NCI-H2029 (cell line): ENCODE measurements at regions not wholly inside any gene's neighbourhood (a gene's known extent, or its start where the extent isn't known, plus 50 kb on each side); places are given as distances from the start of the nearest gene placed in this dataset.

Experiments used
- DNase-seq: peaks from one replicate; lab custom pipeline; 2025; lab: John Stamatoyannopoulos, UW

DNA sequence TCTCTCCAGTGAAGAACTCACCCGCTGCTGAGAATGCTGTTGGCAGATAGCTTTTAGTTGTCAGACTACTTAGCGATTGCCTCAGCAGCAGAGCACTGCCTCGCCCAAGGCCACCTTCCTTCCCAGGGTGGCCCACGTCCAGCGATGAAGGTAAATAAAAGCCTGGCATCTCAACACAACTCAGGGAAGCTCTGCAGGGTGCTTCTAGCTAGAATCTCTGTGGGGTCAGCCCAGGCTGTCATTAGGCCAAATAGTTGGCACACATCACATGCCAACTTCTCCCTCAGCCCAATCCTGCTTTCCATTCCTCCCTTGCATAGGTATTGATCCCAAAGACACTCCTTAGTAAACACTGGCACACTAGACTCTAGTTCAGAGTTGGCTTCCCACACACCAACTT lies 368.1 kb upstream of the TMTC1 start:
- DNase-seq = peak; percentile 16

DNA sequence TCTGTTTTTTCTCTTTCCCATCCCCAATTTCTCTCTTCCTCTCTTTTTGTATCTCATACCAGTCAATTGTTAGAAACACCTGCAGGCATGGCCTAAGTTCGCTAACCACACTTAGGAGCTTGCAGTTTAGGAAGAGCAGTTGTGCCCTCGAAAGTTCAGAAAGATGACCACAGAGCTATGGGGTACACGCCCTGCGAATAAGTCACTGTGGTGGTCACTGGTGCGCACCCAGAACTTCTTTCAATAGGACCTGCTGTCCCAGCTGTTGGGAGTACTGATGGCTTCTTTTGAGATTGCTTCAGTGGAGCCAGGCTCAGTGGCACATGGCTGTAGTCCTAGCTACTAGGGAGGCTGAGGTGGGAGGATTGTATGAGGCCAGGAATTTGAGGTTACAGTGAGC lies 362.8 kb upstream of the TMTC1 start:
- DNase-seq = no peak

DNA sequence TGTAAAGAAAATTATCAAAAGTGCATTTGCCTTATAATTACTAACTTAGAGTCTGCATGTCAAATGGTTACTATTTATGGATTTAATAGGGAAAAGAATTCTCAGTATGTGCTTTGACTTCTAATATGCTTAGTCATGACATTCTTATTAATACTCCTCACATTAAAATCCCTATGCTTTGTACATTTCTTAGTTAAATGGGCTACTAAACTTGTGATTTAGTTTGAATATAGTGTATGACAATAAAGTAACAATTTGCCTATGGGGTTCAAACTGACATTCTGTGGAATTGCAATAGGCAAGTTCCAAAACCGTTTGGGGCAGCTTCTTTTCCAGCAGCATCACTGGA lies 361.9 kb upstream of the TMTC1 start:
- no peak for DNase-seq

DNA sequence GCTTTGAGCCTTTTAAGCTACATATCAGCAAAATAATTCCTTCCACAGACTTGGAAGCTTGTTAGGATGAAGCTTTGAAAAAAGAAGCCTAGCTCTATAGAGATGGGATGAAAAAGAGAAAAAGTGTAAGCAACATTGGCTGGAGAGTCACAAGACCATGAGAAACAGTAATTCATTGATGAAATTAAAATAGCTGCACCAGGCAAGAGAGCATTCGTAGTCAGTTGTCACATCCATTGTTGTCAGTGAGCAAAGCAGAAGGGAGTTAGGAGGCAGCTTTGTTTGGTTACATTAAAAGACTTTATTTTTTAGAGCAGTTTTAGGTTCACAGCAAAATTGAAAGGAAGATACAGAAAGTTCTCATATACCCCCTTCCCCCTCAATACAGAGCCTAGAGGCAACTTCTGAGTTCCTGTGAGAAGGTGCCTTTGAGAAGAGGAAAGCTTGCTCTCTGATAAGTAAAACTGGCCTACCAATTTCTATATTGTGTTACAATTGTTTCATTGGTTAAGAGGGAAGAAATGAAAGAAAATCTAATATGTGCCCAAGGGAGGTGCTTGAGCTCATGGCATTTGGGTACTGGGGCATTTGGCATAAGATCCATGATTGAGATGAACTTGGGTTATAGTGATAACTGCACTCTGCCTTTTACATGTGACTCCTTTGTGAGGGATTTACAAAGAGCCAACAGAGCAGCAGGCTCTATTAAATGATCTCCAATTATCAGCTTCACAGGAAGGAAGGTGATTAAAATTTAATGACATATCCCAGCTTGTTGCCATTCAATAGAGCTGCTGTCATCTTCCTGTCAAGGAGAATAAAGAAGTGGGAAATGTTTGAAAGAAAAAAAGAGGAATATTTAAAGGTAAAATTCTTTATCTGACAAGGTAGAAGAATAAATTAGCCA lies 361.3 kb upstream of the TMTC1 start:
- no peak for DNase-seq

DNA sequence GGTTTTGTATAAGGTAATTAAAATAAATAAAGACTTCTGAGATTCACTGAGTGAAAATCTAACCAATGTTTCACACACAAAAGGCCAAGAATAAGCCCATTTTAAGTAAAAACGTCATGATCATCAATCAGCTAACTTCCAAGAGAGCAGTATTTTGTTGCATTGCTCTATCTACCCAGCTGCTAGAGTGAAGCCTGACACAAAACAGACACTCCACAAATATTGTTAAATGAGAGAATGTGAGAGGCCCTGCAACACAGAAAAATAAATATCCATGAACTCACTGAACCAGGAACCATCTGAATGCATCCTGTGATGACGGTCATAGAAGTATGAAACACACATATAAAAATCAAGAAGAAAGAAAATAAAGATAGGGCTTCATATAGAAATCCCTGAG lies 358.6 kb upstream of the TMTC1 start:
- no peak for DNase-seq

DNA sequence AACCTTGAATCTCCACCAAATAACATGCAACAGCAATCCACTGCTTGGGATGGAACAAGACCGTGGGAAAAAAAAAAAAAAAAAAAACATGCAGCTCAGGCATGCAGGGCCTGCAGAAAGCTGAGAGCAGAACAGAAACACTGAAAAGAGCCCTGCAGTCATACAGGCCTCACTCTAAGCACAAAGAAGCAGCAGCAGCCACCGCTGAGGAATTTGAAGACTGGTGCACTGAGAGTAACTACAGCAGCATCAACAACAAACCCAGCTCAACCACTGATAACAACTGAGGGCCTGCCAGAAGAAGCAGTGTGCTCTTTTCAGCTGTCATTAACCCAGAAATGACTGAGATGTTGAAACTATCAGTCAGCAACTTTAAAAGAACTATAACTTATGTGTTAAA lies 354.7 kb upstream of the TMTC1 start:
- no peak for DNase-seq

DNA sequence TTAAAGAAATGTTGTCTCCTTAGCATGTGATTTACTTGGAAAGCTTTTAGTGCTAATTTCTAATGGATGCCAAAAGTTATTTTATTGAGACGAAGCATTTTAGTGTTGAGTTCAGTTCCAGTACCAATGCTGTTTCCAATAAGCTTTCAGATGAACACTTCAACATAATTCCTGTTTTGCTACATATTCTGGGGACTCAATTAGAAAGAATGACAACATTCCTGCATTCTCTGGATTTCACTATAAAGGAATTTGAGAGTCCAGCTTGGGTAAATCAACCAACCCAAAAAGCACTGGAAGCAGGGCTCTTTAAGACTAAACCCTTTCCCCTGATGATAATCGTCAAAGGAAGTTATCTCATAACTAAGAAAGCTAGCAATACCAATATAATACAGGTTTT lies 353.0 kb upstream of the TMTC1 start:
- no peak for DNase-seq

DNA sequence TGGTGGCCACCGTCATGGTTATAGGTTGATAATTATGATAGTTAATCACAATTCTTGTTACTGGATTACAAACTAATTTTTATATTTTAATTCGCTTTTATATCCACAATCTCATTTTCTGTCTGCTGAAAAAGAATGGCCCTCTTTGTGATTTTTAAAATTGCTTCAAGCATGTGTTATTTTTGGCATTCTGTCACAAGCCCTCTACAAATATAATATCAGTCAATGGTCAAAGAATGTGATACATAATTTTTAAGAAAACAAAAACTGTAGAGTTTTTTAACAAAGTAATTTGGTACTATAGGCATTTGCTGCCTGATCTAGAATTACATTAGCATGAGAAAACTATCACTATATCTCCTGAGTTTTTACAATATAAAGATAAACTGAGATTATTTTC lies 352.0 kb upstream of the TMTC1 start:
- no peak for DNase-seq

DNA sequence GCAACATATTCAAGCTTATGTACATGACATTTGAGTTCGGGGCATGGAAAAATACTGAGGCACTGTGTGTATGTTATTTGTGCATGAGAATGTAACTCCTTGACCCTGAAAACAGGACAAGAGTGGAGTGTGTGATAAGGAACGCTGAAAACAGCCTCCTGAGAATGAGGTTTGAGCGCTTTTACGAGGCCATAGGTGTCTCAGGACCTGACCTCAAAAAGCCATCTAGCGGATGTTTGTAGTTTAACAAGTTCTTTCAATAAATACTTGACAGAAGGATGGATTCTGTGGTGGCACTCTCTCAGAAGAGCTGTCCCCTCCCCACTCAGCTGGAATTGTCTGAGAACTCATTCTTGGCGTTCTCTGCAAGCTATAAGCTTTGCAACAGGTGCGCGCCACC lies 350.5 kb upstream of the TMTC1 start:
- peak; percentile 13 for DNase-seq

DNA sequence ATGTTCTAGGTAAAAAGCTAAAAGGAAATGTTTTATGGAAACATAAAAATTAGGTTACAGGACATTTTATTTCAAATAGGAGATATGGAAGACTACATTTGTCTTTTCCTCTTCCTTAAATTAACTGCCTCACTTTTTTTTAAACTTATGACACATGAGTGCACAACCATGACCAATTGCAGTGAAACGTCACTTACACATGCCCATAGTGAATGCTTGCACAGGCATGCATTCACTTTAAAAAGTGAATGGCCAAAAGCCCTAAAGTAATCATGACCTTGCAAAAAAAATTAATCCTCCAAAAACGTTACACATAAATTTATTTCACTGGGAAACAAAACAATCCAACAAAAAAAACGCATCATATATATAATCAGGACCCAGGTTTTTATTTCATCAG lies 343.2 kb upstream of the TMTC1 start:
- DNase-seq = no peak

DNA sequence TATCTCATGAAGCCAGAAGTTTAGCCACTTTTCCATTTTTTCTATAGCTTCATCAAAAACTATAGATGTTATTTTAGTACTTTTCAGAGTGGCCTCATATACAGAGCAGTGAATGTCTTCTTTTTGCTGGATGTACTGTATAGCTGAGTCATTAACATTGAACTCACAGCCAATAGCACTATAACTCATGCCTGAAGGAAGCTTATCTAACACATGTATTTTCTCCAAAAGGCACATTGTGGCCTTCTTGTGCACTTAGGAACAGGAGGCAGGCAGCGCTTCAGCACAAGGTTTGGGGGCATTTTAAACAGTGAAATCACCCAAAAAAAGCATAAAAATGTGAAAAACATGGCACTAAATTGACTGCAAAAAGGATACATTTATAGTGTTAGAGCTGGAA lies 336.8 kb upstream of the TMTC1 start:
- DNase-seq = no peak

DNA sequence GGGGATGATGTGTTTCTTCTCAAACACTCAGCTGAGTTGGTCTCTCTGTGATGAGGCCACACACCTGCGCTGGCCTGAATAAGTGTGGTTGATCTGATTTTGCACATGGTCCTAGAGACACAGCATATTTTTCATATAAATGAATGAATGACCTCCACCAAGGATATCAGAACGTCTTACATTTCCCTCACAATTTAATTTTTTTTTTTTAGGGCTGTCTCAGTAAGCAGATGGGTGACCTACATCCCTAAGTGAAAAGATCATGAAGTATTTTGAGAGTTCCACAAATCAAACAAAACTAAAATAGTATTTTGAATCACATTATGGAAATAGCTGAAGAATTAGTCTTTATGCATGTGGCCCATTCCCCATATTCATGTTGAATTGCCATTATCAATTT lies 333.7 kb upstream of the TMTC1 start:
- DNase-seq = no peak

DNA sequence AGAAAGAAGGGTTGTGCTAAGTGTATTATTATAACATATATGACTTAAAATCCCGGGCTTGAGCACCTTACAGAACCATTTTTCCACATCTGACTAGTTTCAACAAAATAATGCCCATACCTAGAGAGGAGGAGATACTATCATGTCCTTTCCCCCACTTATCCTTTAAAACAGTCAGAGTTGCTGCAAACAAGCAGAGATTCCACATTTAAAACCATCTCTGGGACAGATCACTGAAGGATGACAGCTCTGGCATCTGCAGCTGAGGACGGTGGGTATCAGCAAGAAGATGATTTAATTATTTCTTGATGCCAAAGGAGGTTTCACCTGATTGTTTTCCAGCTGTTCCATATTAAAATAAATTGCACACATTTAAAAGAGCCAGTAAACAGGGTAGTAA lies 328.0 kb upstream of the TMTC1 start:
- no peak for DNase-seq

DNA sequence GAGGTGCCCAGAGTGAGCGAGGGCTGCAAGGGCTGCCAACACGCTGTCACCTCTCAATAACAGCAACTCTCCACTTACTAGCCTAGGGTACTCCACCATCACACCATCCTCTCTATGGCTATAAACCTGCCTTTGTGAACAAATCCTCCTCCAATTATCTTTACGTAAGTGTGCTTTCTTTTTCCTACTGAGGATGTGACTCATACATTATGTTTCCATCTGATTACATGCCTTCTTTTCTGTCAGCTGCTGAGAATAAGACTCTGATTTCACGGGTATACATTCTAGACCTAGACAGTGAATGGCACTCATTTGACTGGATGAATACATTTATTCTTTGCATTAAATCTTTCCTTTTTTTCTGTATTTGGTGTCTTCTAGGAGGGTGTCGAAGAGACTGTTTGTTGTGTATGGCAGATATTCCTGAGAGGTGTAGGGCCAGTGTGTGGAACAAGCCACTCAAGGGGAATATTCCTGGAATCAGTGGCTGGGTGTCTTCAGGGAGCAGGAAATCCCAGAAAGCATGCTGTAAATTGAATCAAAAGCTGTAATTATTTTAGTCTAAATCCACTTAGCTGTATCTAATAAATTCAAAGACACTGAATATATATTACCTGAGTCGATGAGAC lies 327.3 kb upstream of the TMTC1 start:
- DNase-seq = no peak

DNA sequence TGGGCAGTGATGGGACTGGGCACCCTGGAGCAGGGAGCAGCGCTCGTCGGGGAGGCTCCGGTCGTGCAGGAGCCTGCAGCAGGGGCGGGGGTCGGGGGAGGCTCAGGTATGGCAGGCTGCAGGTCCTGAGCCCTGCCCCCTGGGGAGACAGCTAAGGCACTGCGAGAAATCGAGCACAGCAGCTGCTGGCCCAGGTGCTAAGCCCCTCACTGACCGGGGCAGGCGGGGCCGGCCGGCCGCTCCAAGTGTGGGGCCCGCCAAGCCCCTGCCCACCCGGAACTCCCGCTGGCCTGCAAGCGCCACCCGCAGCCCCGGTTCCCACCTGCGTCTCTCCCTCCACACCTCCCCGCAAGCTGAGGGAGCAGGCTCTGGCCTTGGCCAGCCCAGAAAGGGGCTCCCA lies 326.8 kb upstream of the TMTC1 start:
- no peak for DNase-seq

DNA sequence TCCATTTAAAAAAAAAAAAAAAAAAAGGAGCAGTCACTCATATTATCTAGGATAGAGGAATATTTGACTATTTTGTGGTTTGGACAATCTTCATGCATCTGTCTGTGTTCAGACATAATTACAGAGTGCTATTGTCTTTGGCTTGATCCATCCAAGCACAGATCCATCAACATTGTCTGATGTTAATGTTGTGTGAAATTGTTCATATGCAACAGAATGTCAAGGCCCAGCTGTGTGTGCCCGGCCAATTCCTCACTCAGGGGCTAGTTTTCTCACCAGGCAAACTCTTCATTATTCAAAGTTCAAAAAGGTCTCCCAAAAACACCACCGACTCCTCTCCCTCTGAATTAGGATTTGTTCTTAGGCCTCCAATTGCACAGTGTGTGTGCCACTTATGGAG lies 324.9 kb upstream of the TMTC1 start:
- no peak for DNase-seq

DNA sequence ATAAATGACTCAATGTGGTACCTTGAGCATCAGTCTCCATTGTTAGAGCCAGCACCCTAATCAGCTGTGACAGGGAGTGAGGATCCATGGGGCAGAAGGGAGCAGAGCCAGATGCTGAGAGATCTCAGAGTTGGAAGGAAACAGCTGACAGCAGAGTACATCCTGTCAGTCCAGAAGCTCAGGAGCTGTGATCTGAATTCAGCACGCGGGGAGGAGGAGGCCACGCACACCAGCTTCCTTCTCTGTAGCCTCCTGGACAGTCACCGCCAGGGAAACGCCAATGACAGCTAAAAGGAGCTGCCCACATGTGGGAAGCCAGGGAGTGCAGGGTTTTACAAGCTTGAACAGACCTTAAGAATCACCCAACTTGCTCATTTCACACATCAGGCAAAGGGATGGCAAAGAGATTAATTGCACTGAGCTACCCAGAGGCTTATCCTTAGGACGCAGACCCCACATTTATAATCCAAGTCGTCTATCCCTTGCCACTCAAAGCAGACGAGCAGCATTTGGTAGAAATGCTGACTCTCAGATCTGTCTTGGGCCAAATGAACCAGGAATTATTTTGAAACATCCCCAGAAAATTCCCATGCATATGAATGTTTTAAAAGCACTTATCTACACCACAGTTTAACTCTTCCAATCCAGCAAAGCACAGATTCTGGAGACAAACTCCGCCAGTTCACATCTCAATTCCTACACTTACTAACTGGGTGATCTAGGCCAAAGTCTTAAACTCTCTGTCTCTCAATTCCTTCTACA lies 322.6 kb upstream of the TMTC1 start:
- no peak for DNase-seq

DNA sequence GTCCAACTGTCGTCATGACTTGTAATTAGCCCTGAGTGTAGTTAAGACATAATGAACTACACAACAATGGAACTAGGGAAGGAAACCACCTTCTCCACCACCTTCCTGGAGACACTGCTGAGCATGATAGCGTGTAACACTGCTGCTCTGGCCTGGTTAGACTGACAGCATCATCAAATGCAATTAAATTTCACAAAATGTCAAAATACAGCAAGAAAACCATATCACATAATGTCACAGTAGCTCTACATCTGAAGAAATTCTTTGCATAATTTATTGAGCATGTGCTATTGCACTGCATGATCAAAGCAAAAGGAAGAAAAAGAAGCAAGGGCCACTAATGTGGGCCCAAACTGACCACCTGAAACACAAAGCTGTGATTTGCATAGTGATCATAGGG lies 321.8 kb upstream of the TMTC1 start:
- no peak for DNase-seq

DNA sequence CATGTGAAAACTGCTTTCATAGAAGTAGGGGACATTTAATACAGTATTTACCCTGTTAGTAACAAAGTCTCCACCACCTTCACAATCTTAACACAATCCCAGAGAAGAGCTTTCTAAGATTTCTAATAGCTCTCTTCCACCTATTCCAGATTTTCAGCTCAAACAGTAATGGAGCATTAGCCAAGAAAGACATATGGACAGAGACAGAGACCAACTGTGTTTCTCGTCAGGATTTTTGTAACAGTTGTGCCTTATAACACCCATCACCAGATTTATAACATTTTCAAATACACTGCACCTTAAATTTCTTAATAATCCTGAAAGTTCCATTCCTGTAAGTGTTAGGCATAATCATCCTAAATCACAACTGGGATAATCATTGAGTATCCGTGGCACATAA lies 321.2 kb upstream of the TMTC1 start:
- no peak for DNase-seq

DNA sequence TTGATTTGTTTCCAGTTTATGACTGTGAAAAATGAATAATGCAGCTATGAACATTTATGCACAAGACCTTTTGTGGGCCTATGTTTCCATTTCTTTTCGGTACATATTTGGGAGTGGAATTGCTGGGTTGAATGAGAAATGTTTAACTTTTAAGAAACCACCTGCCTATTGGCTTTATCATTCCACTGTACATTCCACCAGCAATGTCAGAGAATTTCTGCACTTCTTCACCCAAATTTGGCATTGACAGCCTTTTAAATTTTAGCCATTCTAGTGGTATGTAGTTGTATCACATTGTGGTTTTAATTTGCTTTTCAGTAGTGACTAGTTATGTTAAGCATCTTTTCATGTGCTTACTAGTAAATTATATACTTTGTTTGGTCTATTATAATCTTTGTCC lies 317.0 kb upstream of the TMTC1 start:
- no peak for DNase-seq

DNA sequence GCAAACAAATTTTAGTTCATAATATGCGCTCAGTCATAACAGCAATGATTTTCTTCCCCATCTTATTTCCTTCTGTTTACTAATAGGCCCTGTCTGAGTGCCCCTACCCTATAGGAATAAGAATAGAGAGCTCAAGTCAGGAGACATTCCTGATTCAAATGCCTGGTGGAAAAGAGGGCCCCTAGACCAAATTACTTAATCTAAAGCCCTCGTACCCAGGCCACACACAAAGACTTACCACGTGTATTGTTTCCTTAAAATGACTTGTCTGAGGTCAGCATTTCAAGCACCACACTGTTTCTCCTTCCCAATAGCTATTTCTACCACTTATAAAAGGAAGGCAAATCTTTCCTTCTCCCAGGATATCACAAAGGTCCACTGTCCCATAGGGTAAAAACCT lies 314.9 kb upstream of the TMTC1 start:
- no peak for DNase-seq

DNA sequence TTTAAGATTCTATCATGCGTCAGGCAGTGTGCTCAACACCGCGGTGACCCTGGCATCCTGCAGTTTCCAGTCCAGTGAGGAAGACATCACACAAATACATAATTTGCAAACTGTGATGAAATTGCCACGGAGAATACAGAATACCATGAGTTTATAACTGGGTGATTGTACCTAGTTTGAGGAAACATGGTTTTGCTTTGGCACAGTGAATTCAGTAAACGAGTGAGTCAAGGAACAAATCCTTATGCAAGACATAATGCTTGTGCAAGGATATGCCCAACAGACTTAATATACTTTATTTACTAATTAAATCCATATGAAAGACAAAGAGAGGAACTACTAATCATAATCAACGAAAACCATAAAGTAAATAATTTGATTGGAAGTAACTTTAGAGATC lies 311.8 kb upstream of the TMTC1 start:
- no peak for DNase-seq

DNA sequence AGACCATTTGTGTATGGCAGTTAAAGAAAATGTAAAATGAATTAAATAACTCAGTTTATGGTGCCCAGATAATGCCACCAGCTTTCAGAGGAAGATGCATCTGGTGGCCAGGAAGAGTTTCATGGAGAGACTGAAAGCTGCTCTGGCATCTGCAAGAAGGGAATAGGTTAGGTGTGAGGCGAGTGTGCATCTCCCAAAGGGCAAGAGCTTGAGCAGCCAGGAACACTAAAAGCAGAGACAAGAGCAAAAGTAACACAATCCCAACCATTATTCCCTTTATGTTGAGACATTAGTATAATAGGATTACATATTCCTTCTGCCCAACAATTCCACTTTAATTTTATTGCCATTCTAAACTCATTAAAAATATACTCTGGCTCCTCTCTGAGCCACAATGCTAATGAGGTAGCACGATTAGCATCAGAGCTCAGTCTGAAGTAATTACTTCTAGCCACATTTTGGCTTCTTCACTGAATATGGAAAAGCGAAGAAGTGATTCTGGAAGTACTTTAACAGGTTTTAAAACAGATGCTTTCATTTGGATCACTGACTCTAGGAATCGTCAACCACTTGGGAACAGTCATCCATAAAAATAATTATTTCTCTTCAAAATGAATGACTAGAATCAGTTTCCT lies 309.4 kb upstream of the TMTC1 start:
- no peak for DNase-seq
